GM12801 (cell line): ENCODE measurements at regions not wholly inside any gene's neighbourhood (a gene's known extent, or its start where the extent isn't known, plus 50 kb on each side); places are given as distances from the start of the nearest gene placed in this dataset.

ENCODE experiments used
- CTCF ChIP-seq: IDR thresholded peaks from one replicate; pipeline ENCODE4 v1.5.1; 2011; ENCODE audit warnings: control low read depth; ENCODE audit not compliant: insufficient read length; ENCODE audit errors: extremely low read depth

GRCh38 chr12:107320929-107321631 lies 227.7 kb upstream of the CRY1 start:
- TF ChIP-seq CTCF = no peak

- TF ChIP-seq CTCF = no peak
Measured at GRCh38 chr12:107322063-107322462, 228.7 kb upstream of the CRY1 start.

GRCh38 chr12:107325075-107325608 lies 231.8 kb upstream of the CRY1 start:
- TF ChIP-seq CTCF = no peak

GRCh38 chr12:107326237-107326636 lies 232.9 kb upstream of the CRY1 start:
- no peak for TF ChIP-seq CTCF

GRCh38 chr12:107327651-107328182 lies 234.4 kb upstream of the CRY1 start:
- TF ChIP-seq CTCF = no peak

- TF ChIP-seq CTCF = no peak
Measured at GRCh38 chr12:107328442-107329133, 235.2 kb upstream of the CRY1 start.

GRCh38 chr12:107329569-107330324 lies 236.4 kb upstream of the CRY1 start:
- TF ChIP-seq CTCF = no peak
